IMR-90 (cell line): ENCODE measurements at regions not wholly inside any gene's neighbourhood (a gene's known extent, or its start where the extent isn't known, plus 50 kb on each side); places are given as distances from the start of the nearest gene placed in this dataset.

Source experiments
- CHD1 ChIP-seq: IDR thresholded peaks from 2 replicates; pipeline ENCODE4 v1.6.1; 2012; ENCODE audit warnings: low read depth, low read length, improper control_type of control experiment
- CTCF ChIP-seq: conservative IDR thresholded peaks from 2 replicates; pipeline ENCODE4 v1.5.1; 2012; ENCODE audit warnings: mild to moderate bottlenecking, low read depth, low read length, improper control_type of control experiment
- FOS ChIP-seq: fragments of 150-350 bp; IDR thresholded peaks from 2 replicates; pipeline ENCODE4 v1.6.1; 2016; ENCODE audit warnings: low read depth, low read length
- POLR2A ChIP-seq: IDR thresholded peaks from 2 replicates; pipeline ENCODE4 v1.6.1; 2012; ENCODE audit warnings: mild to moderate bottlenecking, low read depth, low read length
- RAD21 ChIP-seq: IDR thresholded peaks from 2 replicates; pipeline ENCODE4 v1.6.1; 2012; ENCODE audit warnings: low read length, improper control_type of control experiment
- USF2 ChIP-seq: fragments of 150-350 bp; IDR thresholded peaks from 2 replicates; pipeline ENCODE4 v1.6.1; 2017; ENCODE audit warnings: mild to moderate bottlenecking, antibody characterized with exemption, low read length, low read depth

- TF ChIP-seq CTCF (no peak), POLR2A (no peak), RAD21 (no peak), FOS (no peak), USF2 (no peak), CHD1 (no peak)
Observed at GRCh38 chr12:115482943-115483342, 794.5 kb downstream of the MED13L start.
